Fibroblast of lung (primary cell): ENCODE measurements at regions not wholly inside any gene's neighbourhood (a gene's known extent, or its start where the extent isn't known, plus 50 kb on each side); places are given as distances from the start of the nearest gene placed in this dataset.

Experiments
- EZH2 ChIP-seq: IDR thresholded peaks from 2 replicates; pipeline ENCODE4 v1.5.1; 2012; ENCODE audit warnings: low read length, control low read depth, mild to moderate bottlenecking; ENCODE audit errors: missing control alignments
- TF ChIP-seq, protein P1 (sequence below), 2 donors: IDR thresholded peaks in 1 of 2; conservative IDR thresholded peaks in 1 of 2; 1 replicate in 1 of 2; 2 replicates in 1 of 2; pipeline ENCODE4 v1.5.1; 2011 to 2012; ENCODE audit warnings: low read length in 2 of 2, control low read depth in 1 of 2, inconsistent platforms in 1 of 2, low read depth in 1 of 2, mild to moderate bottlenecking in 1 of 2

DNA sequence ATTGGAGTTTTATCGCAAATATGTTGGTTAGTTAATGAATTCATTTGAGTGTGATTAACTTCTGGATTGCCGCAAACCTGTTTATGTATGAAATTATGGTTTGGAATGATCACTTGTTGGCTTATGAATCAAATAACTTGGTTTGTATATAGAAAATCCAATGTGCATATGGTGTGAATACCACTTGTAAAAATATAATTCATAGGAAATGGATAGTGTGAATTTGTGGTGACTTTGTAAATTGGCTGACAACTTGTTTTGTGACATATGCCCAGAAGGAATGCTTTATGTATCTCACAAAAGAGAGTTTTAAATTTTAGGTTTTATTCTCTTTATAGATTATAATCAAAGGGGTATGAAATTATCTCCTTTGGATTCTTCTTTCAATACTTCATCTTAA is 436.2 kb downstream of the EPHA5 start:
- TF ChIP-seq, protein P1, sequence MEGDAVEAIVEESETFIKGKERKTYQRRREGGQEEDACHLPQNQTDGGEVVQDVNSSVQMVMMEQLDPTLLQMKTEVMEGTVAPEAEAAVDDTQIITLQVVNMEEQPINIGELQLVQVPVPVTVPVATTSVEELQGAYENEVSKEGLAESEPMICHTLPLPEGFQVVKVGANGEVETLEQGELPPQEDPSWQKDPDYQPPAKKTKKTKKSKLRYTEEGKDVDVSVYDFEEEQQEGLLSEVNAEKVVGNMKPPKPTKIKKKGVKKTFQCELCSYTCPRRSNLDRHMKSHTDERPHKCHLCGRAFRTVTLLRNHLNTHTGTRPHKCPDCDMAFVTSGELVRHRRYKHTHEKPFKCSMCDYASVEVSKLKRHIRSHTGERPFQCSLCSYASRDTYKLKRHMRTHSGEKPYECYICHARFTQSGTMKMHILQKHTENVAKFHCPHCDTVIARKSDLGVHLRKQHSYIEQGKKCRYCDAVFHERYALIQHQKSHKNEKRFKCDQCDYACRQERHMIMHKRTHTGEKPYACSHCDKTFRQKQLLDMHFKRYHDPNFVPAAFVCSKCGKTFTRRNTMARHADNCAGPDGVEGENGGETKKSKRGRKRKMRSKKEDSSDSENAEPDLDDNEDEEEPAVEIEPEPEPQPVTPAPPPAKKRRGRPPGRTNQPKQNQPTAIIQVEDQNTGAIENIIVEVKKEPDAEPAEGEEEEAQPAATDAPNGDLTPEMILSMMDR (conservative IDR thresholded peaks at IDR 0.05 in 1 of 2, IDR thresholded peaks at IDR 0.05 in 1 of 2; ENCODE audit: low read depth in 1 of 2, low read length in 2 of 2) = no peak
- no peak for TF ChIP-seq EZH2
